ENCODE measurements at regions not wholly inside any gene's neighbourhood (a gene's known extent, or its start where the extent isn't known, plus 50 kb on each side); places are given as distances from the start of the nearest gene placed in this dataset.

- H2BK15ac ChIP-seq (ENCODE audit: low read length): no peak overlapping the region
- no peak overlapping the region for H3K14ac ChIP-seq (ENCODE audit: low read length)
- no peak overlapping the region for H2BK120ac ChIP-seq (ENCODE audit: low read depth, low read length)
- H3K27me3 ChIP-seq (ENCODE audit: control insufficient read depth in 3 of 3, insufficient read depth in 3 of 3, low read depth in 1 of 3, low read length in 3 of 3): no peaks in the 10 kb centered on the region
- no peak overlapping the region for H2AK5ac ChIP-seq (ENCODE audit: low read depth, low read length)
- no peak overlapping the region for H3K9ac ChIP-seq (ENCODE audit: low read depth, low read length, poor library complexity)
- H3K27ac ChIP-seq (replicated peaks; ENCODE audit: low read length): no peak overlapping the region
- no peaks in the 10 kb centered on the region for H3K9me3 ChIP-seq (replicated peaks in 1 of 2; ENCODE audit: control insufficient read depth in 2 of 2, insufficient read depth in 1 of 2, low read depth in 1 of 2, low read length in 2 of 2)
- no peak overlapping the region for H2AFZ ChIP-seq (ENCODE audit: low read length)
- H3K4me3 ChIP-seq (ENCODE audit: low read length in 2 of 2): no peak overlapping the region
- H4K8ac ChIP-seq (ENCODE audit: low read depth, low read length): no peak overlapping the region
- no peak overlapping the region for H4K91ac ChIP-seq (ENCODE audit: low read depth, low read length, poor library complexity)
- H3K36me3 ChIP-seq (replicated peaks in 1 of 2; ENCODE audit: control insufficient read depth in 2 of 2, insufficient read depth in 2 of 2, low read length in 2 of 2): no peaks in the 10 kb centered on the region
- DNase-seq (ENCODE audit: low spot score): no peak
- H3K79me1 ChIP-seq (ENCODE audit: low read depth, low read length): no peaks in the 10 kb centered on the region
- WGBS, 2 donors (ENCODE audit: extremely low coverage in 2 of 2, insufficient read length in 2 of 2, insufficient replicate concordance in 1 of 2): no CpG with 5 or more reads among the region's 3 CpGs
- H3K4me1 ChIP-seq (ENCODE audit: control insufficient read depth in 2 of 2, insufficient read depth in 1 of 2, low read depth in 1 of 2, low read length in 2 of 2): no peaks in the 10 kb centered on the region
- H2BK12ac ChIP-seq (ENCODE audit: low read length): no peak overlapping the region
- H3K23ac ChIP-seq (ENCODE audit: low read depth, low read length, poor library complexity): no peak overlapping the region
- H3K4me2 ChIP-seq (ENCODE audit: insufficient read depth, low read length, poor library complexity, severe bottlenecking): no peak overlapping the region
- no peak overlapping the region for H3K4ac ChIP-seq (ENCODE audit: low read length)
- H3K18ac ChIP-seq (ENCODE audit: low read length): no peak overlapping the region
- no peak overlapping the region for H2BK5ac ChIP-seq (ENCODE audit: low read length)
These were observed 139.1 kb upstream of the GMDS start for GRCh38 chr6:2384528-2384927.

GRCh38 chr6:2381872-2382661, 136.7 kb upstream of the GMDS start:
- Histone ChIP-seq H3K9ac (ENCODE audit: low read depth, low read length, poor library complexity) (no peak overlapping the region), H3K9me3 (replicated peaks in 1 of 2; ENCODE audit: control insufficient read depth in 2 of 2, insufficient read depth in 1 of 2, low read depth in 1 of 2, low read length in 2 of 2) (no peaks in the 10 kb centered on the region), H3K23ac (ENCODE audit: low read depth, low read length, poor library complexity) (no peak overlapping the region), H4K8ac (ENCODE audit: low read depth, low read length) (no peak overlapping the region), H4K91ac (ENCODE audit: low read depth, low read length, poor library complexity) (no peak overlapping the region), H2BK5ac (ENCODE audit: low read length) (no peak overlapping the region), H3K14ac (ENCODE audit: low read length) (no peak overlapping the region), H3K4me1 (ENCODE audit: control insufficient read depth in 2 of 2, insufficient read depth in 1 of 2, low read depth in 1 of 2, low read length in 2 of 2) (no peaks in the 10 kb centered on the region), H2BK12ac (ENCODE audit: low read length) (no peak overlapping the region), H3K4me3 (ENCODE audit: low read length in 2 of 2) (no peak overlapping the region), H3K79me1 (ENCODE audit: low read depth, low read length) (no peaks in the 10 kb centered on the region), H3K4ac (ENCODE audit: low read length) (no peak overlapping the region), H2BK120ac (ENCODE audit: low read depth, low read length) (no peak overlapping the region), H3K18ac (ENCODE audit: low read length) (no peak overlapping the region), H3K27ac (replicated peaks; ENCODE audit: low read length) (no peak overlapping the region), H2AFZ (ENCODE audit: low read length) (no peak overlapping the region), H2BK15ac (ENCODE audit: low read length) (no peak overlapping the region), H3K4me2 (ENCODE audit: insufficient read depth, low read length, poor library complexity, severe bottlenecking) (no peak overlapping the region), H3K36me3 (replicated peaks in 1 of 2; ENCODE audit: control insufficient read depth in 2 of 2, insufficient read depth in 2 of 2, low read length in 2 of 2) (no peaks in the 10 kb centered on the region), H2AK5ac (ENCODE audit: low read depth, low read length) (no peak overlapping the region), H3K27me3 (ENCODE audit: control insufficient read depth in 3 of 3, insufficient read depth in 3 of 3, low read depth in 1 of 3, low read length in 3 of 3) (no peaks in the 10 kb centered on the region)
- WGBS, 2 donors (ENCODE audit: extremely low coverage in 2 of 2, insufficient read length in 2 of 2, insufficient replicate concordance in 1 of 2): no CpG with 5 or more reads among the region's 18 CpGs
- no peak for DNase-seq (ENCODE audit: low spot score)

GRCh38 chr6:2378891-2379652, 133.7 kb upstream of the GMDS start:
- no peaks in the 10 kb centered on the region for H3K27me3 ChIP-seq (ENCODE audit: control insufficient read depth in 3 of 3, insufficient read depth in 3 of 3, low read depth in 1 of 3, low read length in 3 of 3)
- no peak overlapping the region for H3K9ac ChIP-seq (ENCODE audit: low read depth, low read length, poor library complexity)
- H4K91ac ChIP-seq (ENCODE audit: low read depth, low read length, poor library complexity): no peak overlapping the region
- no peak overlapping the region for H3K4me2 ChIP-seq (ENCODE audit: insufficient read depth, low read length, poor library complexity, severe bottlenecking)
- H3K79me1 ChIP-seq (ENCODE audit: low read depth, low read length): no peaks in the 10 kb centered on the region
- H3K4me3 ChIP-seq (ENCODE audit: low read length in 2 of 2): no peak overlapping the region
- H2AFZ ChIP-seq (ENCODE audit: low read length): no peak overlapping the region
- H2BK12ac ChIP-seq (ENCODE audit: low read length): no peak overlapping the region
- H2AK5ac ChIP-seq (ENCODE audit: low read depth, low read length): no peak overlapping the region
- no peak for DNase-seq (ENCODE audit: low spot score)
- no peaks in the 10 kb centered on the region for H3K4me1 ChIP-seq (ENCODE audit: control insufficient read depth in 2 of 2, insufficient read depth in 1 of 2, low read depth in 1 of 2, low read length in 2 of 2)
- no CpG with 5 or more reads among the region's 9 CpGs for WGBS, 2 donors (ENCODE audit: extremely low coverage in 2 of 2, insufficient read length in 2 of 2, insufficient replicate concordance in 1 of 2)
- H3K4ac ChIP-seq (ENCODE audit: low read length): no peak overlapping the region
- H2BK5ac ChIP-seq (ENCODE audit: low read length): no peak overlapping the region
- no peak overlapping the region for H3K18ac ChIP-seq (ENCODE audit: low read length)
- H2BK15ac ChIP-seq (ENCODE audit: low read length): no peak overlapping the region
- no peak overlapping the region for H3K23ac ChIP-seq (ENCODE audit: low read depth, low read length, poor library complexity)
- no peak overlapping the region for H3K27ac ChIP-seq (replicated peaks; ENCODE audit: low read length)
- no peaks in the 10 kb centered on the region for H3K9me3 ChIP-seq (replicated peaks in 1 of 2; ENCODE audit: control insufficient read depth in 2 of 2, insufficient read depth in 1 of 2, low read depth in 1 of 2, low read length in 2 of 2)
- H3K36me3 ChIP-seq (replicated peaks in 1 of 2; ENCODE audit: control insufficient read depth in 2 of 2, insufficient read depth in 2 of 2, low read length in 2 of 2): no peaks in the 10 kb centered on the region
- H3K14ac ChIP-seq (ENCODE audit: low read length): no peak overlapping the region
- no peak overlapping the region for H2BK120ac ChIP-seq (ENCODE audit: low read depth, low read length)
- no peak overlapping the region for H4K8ac ChIP-seq (ENCODE audit: low read depth, low read length)

- DNase-seq (ENCODE audit: low spot score): no peak
- H3K9ac ChIP-seq (ENCODE audit: low read depth, low read length, poor library complexity): no peak overlapping the region
- no peak overlapping the region for H2BK5ac ChIP-seq (ENCODE audit: low read length)
- no peak overlapping the region for H4K91ac ChIP-seq (ENCODE audit: low read depth, low read length, poor library complexity)
- no peak overlapping the region for H2AK5ac ChIP-seq (ENCODE audit: low read depth, low read length)
- no peak overlapping the region for H2BK12ac ChIP-seq (ENCODE audit: low read length)
- no CpG with 5 or more reads among the region's 2 CpGs for WGBS, 2 donors (ENCODE audit: extremely low coverage in 2 of 2, insufficient read length in 2 of 2, insufficient replicate concordance in 1 of 2)
- H3K27ac ChIP-seq (replicated peaks; ENCODE audit: low read length): no peak overlapping the region
- H3K4me1 ChIP-seq (ENCODE audit: control insufficient read depth in 2 of 2, insufficient read depth in 1 of 2, low read depth in 1 of 2, low read length in 2 of 2): no peaks in the 10 kb centered on the region
- no peak overlapping the region for H3K18ac ChIP-seq (ENCODE audit: low read length)
- H3K4me2 ChIP-seq (ENCODE audit: insufficient read depth, low read length, poor library complexity, severe bottlenecking): no peak overlapping the region
- H2BK15ac ChIP-seq (ENCODE audit: low read length): no peak overlapping the region
- H3K4me3 ChIP-seq (ENCODE audit: low read length in 2 of 2): no peak overlapping the region
- H3K14ac ChIP-seq (ENCODE audit: low read length): no peak overlapping the region
- no peak overlapping the region for H2AFZ ChIP-seq (ENCODE audit: low read length)
- H3K27me3 ChIP-seq (ENCODE audit: control insufficient read depth in 3 of 3, insufficient read depth in 3 of 3, low read depth in 1 of 3, low read length in 3 of 3): no peaks in the 10 kb centered on the region
- H3K23ac ChIP-seq (ENCODE audit: low read depth, low read length, poor library complexity): no peak overlapping the region
- no peak overlapping the region for H2BK120ac ChIP-seq (ENCODE audit: low read depth, low read length)
- no peak overlapping the region for H4K8ac ChIP-seq (ENCODE audit: low read depth, low read length)
- H3K36me3 ChIP-seq (replicated peaks in 1 of 2; ENCODE audit: control insufficient read depth in 2 of 2, insufficient read depth in 2 of 2, low read length in 2 of 2): no peaks in the 10 kb centered on the region
- H3K79me1 ChIP-seq (ENCODE audit: low read depth, low read length): no peaks in the 10 kb centered on the region
- peaks cover 0 to 3% of the 10 kb centered on the region in 2 donors for H3K9me3 ChIP-seq (replicated peaks in 1 of 2; ENCODE audit: control insufficient read depth in 2 of 2, insufficient read depth in 1 of 2, low read depth in 1 of 2, low read length in 2 of 2)
- H3K4ac ChIP-seq (ENCODE audit: low read length): no peak overlapping the region
These were observed 132.7 kb upstream of the GMDS start for GRCh38 chr6:2378046-2378657.
